ENCODE measurements at regions not wholly inside any gene's neighbourhood (a gene's known extent, or its start where the extent isn't known, plus 50 kb on each side); places are given as distances from the start of the nearest gene placed in this dataset.

DNA sequence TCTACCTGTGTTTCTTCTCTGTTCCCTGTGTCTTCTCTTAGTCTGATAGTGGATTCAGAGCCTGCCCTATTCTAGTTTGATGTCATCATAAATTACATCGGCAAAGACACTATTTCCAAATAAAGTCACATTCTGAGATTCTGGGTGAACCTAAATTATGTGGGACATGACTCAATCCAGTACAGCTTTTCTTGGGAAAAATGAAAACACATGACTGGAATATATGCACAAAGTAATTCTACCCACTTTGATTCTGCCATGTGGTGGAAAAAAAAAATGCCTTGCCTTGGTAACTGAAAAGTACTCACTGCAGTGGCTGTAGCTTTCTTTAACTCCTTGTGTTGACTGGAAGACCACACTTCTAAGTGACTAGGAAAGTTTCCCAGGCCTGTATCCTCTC lies 73.7 kb downstream of the LRATD1 start:
- Histone ChIP-seq H3K27me3 (no peaks in the 10 kb centered on the region), H3K36me3 (no peaks in the 10 kb centered on the region), H3K27ac (no peak overlapping the region), H3K4me3 (no peak overlapping the region), H3K9me3 (no peaks in the 10 kb centered on the region), H3K4me1 (no peaks in the 10 kb centered on the region)
- DNase-seq, result no peak
- intact Hi-C loops (cut with DNase I; ENCODE audit: low total_unique reads), result no loop called here
- in situ Hi-C loops (cut with MboI; ENCODE audit: low sequenced_read_pairs in 4 of 4), result no loop called here
- no peak for TF ChIP-seq POLR2A (IDR thresholded peaks at IDR 0.05)
- ATAC-seq, result no peak

DNA sequence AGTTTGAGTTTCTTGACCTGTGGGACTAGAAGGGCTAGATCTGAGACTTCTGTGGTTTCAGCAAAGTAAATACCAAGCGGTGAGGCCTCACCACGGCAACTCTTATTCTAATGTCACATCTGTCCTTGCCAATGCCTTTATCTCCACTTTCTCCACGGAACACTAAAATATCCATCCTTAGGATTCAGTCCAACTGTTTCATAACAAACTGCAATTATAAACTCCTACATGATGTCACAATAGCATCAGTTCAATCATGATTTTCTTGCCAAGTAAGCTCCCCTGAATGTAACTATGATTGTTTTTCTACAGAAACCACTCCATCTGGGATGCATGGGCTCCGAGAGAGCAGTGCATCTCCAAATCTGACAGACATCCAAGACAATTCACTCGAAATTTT lies 79.6 kb downstream of the LRATD1 start:
- DNase-seq, result no peak
- H3K4me1 ChIP-seq, result no peaks in the 10 kb centered on the region
- in situ Hi-C loops (cut with MboI; ENCODE audit: low sequenced_read_pairs in 4 of 4), result no loop called here
- no peaks in the 10 kb centered on the region for H3K27me3 ChIP-seq
- no peak overlapping the region for H3K4me3 ChIP-seq
- ATAC-seq, result no peak
- no peak overlapping the region for H3K27ac ChIP-seq
- TF ChIP-seq, protein P1, sequence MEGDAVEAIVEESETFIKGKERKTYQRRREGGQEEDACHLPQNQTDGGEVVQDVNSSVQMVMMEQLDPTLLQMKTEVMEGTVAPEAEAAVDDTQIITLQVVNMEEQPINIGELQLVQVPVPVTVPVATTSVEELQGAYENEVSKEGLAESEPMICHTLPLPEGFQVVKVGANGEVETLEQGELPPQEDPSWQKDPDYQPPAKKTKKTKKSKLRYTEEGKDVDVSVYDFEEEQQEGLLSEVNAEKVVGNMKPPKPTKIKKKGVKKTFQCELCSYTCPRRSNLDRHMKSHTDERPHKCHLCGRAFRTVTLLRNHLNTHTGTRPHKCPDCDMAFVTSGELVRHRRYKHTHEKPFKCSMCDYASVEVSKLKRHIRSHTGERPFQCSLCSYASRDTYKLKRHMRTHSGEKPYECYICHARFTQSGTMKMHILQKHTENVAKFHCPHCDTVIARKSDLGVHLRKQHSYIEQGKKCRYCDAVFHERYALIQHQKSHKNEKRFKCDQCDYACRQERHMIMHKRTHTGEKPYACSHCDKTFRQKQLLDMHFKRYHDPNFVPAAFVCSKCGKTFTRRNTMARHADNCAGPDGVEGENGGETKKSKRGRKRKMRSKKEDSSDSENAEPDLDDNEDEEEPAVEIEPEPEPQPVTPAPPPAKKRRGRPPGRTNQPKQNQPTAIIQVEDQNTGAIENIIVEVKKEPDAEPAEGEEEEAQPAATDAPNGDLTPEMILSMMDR (IDR thresholded peaks at IDR 0.05 in 4 of 5, conservative IDR thresholded peaks at IDR 0.05 in 1 of 5), result no peak
- TF ChIP-seq POLR2A (IDR thresholded peaks at IDR 0.05), result no peak
- no peaks in the 10 kb centered on the region for H3K9me3 ChIP-seq
- intact Hi-C loops (cut with DNase I; ENCODE audit: low total_unique reads), result no loop called here
- no peaks in the 10 kb centered on the region for H3K36me3 ChIP-seq

DNA sequence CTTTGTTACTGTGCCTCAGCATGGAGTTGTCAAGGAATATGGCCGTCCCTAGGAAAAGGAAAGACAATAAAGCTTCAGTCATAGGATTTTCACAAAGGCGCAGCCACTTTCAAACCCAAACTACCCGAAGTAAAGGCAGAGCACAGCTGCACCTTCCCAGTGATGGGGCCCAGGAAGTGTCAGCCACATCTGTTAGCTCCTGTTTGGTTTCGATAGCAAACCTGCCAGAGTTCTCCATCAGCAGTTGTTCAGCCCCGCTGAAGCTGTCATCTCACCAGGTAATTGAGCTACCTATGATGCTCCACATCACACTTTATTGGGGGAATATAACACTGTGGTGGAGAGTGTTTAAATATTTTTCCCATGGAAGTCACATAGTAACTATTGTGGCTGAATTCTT lies 80.7 kb downstream of the LRATD1 start:
- intact Hi-C loops (cut with DNase I; ENCODE audit: low total_unique reads), result no loop called here
- Histone ChIP-seq H3K27ac (no peak overlapping the region), H3K27me3 (no peaks in the 10 kb centered on the region), H3K36me3 (no peaks in the 10 kb centered on the region), H3K4me1 (no peaks in the 10 kb centered on the region), H3K4me3 (no peak overlapping the region), H3K9me3 (no peaks in the 10 kb centered on the region)
- in situ Hi-C loops (cut with MboI; ENCODE audit: low sequenced_read_pairs in 4 of 4), result no loop called here
- ATAC-seq (no peak), DNase-seq (no peak)
- TF ChIP-seq POLR2A (IDR thresholded peaks at IDR 0.05), result no peak
- TF ChIP-seq, protein P1 (IDR thresholded peaks at IDR 0.05 in 4 of 5, conservative IDR thresholded peaks at IDR 0.05 in 1 of 5), result no peak

DNA sequence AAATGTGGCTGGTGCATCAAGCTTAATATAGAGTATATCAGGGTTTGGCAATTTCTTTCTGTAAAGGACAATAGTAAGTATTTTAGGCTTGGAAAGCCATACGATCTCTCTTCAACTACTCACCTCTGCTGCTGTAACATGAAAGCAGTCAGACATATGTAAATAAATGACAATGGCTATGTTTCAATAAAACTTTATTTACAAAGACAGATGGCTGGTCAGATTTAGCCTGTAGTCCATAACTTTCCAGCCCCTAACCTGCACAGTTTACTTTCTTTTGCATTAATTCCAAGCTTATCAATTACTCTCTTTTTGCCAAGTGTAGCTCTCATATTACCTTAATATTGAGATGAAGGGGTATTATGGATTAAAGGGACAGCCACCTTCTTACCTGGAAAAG lies 83.1 kb downstream of the LRATD1 start:
- Histone ChIP-seq H3K9me3 (no peaks in the 10 kb centered on the region), H3K36me3 (no peaks in the 10 kb centered on the region), H3K4me3 (no peak overlapping the region), H3K27ac (no peak overlapping the region), H3K4me1 (no peaks in the 10 kb centered on the region), H3K27me3 (no peaks in the 10 kb centered on the region)
- no peak for DNase-seq
- TF ChIP-seq, protein P1 (IDR thresholded peaks at IDR 0.05 in 4 of 5, conservative IDR thresholded peaks at IDR 0.05 in 1 of 5), result no peak
- no peak for TF ChIP-seq POLR2A (IDR thresholded peaks at IDR 0.05)
- in situ Hi-C loops (cut with MboI; ENCODE audit: low sequenced_read_pairs in 4 of 4) (no loop called here), intact Hi-C loops (cut with DNase I; ENCODE audit: low total_unique reads) (no loop called here)
- ATAC-seq, result no peak

DNA sequence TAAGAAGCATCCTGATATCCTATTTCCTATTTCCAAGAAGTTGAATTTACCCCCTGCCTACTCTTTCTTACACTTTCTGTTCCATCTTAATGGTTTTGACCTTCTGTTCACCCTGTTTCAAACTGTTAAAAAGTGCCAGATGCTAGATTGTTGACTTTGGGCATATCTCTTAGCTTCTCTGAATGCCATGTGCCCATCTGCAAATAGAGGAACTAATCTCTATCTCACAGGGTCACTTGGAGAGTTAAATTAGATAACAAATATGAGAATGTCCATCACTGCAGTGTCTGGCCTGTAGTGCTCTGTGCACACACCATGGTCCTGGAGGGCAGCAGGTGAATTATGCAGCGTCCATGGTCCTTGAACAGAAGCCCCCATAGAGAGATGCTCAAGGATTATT lies 83.8 kb downstream of the LRATD1 start:
- no peak overlapping the region for H3K4me3 ChIP-seq
- DNase-seq, result no peak
- intact Hi-C loops (cut with DNase I; ENCODE audit: low total_unique reads) (no loop called here), in situ Hi-C loops (cut with MboI; ENCODE audit: low sequenced_read_pairs in 4 of 4) (no loop called here)
- H3K27me3 ChIP-seq, result no peaks in the 10 kb centered on the region
- no peaks in the 10 kb centered on the region for H3K9me3 ChIP-seq
- no peak for ATAC-seq
- TF ChIP-seq, protein P1 (IDR thresholded peaks at IDR 0.05 in 4 of 5, conservative IDR thresholded peaks at IDR 0.05 in 1 of 5), result no peak
- no peak for TF ChIP-seq POLR2A (IDR thresholded peaks at IDR 0.05)
- no peaks in the 10 kb centered on the region for H3K36me3 ChIP-seq
- no peak overlapping the region for H3K27ac ChIP-seq
- H3K4me1 ChIP-seq, result no peaks in the 10 kb centered on the region

All from gastrocnemius medialis (tissue), 4 donors.